Left cardiac atrium (tissue), 4 donors: ENCODE measurements at regions not wholly inside any gene's neighbourhood (a gene's known extent, or its start where the extent isn't known, plus 50 kb on each side); places are given as distances from the start of the nearest gene placed in this dataset.
A peak's percentile ranks its signal among the peaks of the same experiment; 100 is the strongest.
"Not testable (repeated sequence)": the region's sequence is repeated elsewhere in the genome, so short reads cannot be mapped to it uniquely, and the experiment has no call there.

Experiments
- ATAC-seq, 2 donors: fragments of 200-7000 bp; cut with Tn5 transposase; one replicate each; pipeline ENCODE4 v1.9.1; 2020; ENCODE audit warnings: mild to moderate bottlenecking in 2 of 2, moderate library complexity in 2 of 2
- DNase-seq: peaks from one replicate; pipeline ENCODE4 v3.0.0-alpha.2; 2020
- intact Hi-C, 2 donors: fragments of 100-400 bp; cut with DNase I; formaldehyde crosslinking; loops; one replicate each; pipeline versions ENCODE4 v1.14.1 to v1.15.1; 2022 to 2023
- donor health status: DM: no; HTN: yes; CAD: no.
- donor health status: DM: no; HTN: yes; CAD: no; lungs with severe emphysema.
- donor health status: DM: yes; HTN: yes; CAD: no.
- donor health status: Dilated cardiomyopathy.

GRCh38 chr5:3330442-3330841 lies 265.2 kb upstream of the IRX1 start:
- intact Hi-C loops = no loop called here
- ATAC-seq = no peak
- no peak for DNase-seq

- ATAC-seq = no peak
- intact Hi-C loops = no loop called here
- no peak for DNase-seq
Observed at GRCh38 chr5:3329427-3329826, 266.2 kb upstream of the IRX1 start.

DNA sequence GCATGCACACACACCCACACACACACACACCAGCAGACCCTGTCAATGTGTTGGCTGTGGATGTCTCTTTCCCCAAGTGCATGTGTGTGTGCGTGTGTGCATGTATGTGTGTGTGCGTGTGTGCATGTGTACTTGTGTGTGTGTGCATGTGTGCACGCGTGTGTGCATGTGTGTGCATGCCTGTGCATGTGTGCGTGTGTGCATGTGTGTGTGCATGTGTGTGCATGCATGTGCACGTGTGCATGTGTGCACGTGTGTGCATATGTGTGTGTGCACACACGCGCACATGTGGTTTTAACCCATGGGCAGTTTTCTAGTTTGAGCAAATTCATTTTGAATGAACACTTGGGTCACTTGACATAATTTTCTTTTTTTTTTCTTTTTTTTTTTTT lies 268.8 kb upstream of the IRX1 start:
- no peak for ATAC-seq
- intact Hi-C loops = no loop called here
- no peak for DNase-seq

- no peak for ATAC-seq
- intact Hi-C loops = no loop called here
- DNase-seq = no peak
Observed at GRCh38 chr5:3325972-3326840, 269.4 kb upstream of the IRX1 start.

GRCh38 chr5:3325201-3325971 lies 270.2 kb upstream of the IRX1 start:
- intact Hi-C loops = no loop called here
- peak in 1 of 2 donors; percentile 32 for ATAC-seq
- DNase-seq = no peak

DNA sequence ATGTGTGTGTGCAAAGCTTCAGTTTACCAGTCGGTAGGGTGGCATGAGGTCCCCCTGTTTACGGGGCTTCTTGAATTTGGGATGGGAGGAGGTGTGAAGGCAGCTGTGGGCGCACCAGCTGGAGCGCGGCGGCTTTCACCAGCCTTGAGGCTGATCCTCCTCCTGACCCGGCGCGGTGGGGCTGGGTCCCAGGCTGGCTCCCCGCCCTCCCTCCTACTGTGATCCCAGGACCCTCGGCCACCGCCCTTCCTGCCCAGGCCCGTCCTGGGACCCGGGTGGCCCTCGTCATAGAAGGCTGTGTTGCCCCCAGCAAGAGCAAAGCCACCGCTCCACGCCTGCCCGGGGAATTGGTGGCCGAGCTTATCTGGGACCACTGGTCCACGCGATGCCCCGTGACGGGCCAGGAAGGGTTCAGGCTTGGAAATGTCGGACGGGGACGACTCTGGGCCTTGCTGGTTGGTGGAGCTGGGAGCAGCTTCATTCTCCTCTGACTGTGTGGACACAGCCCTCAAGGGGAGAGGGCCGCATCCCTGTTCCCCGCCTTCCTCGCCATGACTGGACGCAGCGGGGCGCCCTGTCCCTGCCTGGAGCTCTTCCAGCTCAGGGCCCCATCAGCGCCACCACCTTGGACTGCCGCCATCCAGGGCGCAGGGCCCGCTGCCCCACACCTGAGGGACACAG lies 271.1 kb upstream of the IRX1 start:
- intact Hi-C loops = no loop called here
- DNase-seq = no peak
- no peak for ATAC-seq

DNA sequence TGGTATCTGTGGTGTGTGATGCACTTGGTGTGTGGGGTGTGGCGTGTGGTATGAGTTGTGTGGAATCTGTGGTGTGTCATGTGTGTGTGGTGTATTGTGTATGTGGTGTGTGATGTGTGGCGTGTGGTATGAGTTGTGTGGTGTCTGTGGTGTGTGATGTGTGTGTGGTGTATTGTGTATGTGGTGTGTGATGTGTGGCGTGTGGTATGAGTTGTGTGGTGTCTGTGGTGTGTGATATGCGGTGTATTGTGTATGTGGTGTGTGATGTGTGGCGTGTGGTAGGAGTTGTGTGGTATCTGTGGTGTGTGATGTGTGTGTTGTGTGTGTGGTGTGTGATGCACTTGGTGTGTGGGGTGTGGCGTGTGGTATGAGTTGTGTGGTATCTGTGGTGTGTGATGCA lies 271.7 kb upstream of the IRX1 start:
- intact Hi-C loops, ATAC-seq, DNase-seq: not testable (repeated sequence)

DNA sequence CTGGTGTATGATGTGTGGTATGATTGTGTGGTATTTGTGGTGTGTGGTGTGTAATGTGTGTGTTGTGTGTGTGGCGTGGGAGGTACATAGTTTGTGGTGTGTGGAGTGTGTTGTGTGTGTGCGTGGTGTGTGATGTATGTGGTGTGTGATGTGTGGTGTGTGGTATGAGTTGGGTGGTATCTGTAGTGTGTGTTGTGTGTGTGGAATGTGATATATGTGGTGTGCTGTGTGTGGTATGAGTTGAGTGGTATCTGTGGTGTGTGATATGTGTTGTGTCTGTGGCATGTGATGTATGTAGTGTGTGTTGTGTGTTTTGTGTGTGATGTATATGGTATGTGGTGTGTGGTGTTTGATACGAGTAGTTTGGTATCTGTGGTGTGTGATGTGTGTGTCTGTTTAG lies 272.5 kb upstream of the IRX1 start:
- intact Hi-C loops = no loop called here
- DNase-seq (no peak), ATAC-seq (no peak)

DNA sequence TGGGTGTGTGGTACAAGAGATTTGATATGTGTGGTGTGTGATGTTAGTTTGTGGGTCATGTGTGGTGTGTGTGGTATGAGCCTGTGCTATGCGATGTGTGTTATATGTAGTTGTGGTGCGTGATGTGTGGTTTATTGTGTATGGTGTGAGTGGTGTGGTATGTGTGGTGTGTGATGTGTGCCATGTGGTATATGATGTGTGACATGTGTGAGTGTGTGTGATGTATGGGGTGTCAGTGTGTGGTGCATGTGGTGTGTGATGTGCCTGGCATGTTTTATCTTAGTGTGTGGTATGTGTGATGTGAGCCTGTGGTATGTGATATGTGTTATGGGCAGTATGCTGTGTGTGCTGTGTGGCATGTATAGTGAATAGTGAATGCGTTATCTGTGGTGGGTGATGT lies 273.0 kb upstream of the IRX1 start:
- no peak for DNase-seq
- intact Hi-C loops = no loop called here
- ATAC-seq = no peak

GRCh38 chr5:3321923-3322322 lies 273.7 kb upstream of the IRX1 start:
- intact Hi-C loops = no loop called here
- no peak for ATAC-seq
- DNase-seq = no peak

GRCh38 chr5:3321119-3321760 lies 274.4 kb upstream of the IRX1 start:
- DNase-seq = no peak
- ATAC-seq = no peak
- intact Hi-C loops = no loop called here

DNA sequence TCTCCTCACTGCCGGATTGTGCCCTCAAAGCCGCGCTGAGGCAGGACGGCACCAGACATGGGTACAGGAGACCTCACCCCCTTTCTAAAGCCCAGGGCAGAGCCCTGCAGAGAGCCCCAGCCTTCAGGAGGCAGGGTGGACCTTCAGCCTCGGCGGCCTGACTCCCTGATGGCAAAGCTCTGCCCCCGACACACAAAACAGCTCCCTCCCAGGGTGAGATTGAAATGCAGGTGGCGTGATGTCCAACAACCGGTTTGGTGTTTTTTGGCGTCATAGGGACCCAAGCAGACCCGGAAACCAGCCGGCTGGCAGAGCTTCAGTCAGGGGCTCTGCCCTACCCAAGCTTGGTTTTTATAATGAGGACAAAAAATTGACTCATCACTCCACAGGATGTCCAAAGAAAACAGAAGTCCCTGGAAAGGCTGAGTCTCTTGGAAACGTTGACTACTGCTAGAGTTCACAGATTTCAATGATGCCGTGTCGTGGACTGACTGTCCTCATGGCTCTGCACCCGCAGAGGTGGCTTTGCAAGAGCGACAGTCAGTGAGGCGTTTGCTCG lies 275.2 kb upstream of the IRX1 start:
- DNase-seq (no peak), ATAC-seq (no peak)
- intact Hi-C loops = no loop called here

- ATAC-seq (no peak), DNase-seq (no peak)
- intact Hi-C loops = no loop called here
Observed at GRCh38 chr5:3317051-3317795, 278.4 kb upstream of the IRX1 start.

DNA sequence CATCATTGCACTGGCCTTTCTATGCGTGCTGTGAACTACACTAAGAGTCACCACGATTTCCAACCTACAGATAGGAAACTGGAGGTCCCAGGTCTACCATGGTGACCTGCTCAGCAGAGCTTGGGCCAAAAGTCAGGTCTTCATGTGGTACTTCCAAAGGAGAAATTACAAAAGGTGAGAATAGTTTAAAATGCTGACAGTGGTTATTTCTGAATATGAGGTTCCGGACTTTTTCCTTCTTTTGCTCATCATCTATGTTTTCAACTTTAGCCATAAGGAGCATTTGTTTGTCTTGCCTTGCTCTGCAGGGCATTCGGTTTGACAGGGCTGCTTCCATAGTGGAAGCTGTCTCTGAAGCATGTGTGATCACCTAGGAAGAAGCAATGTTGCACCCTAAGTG lies 282.1 kb upstream of the IRX1 start:
- intact Hi-C loops = no loop called here
- no peak for DNase-seq
- ATAC-seq = no peak

- intact Hi-C loops = no loop called here
- no peak for ATAC-seq
- DNase-seq = no peak
Observed at GRCh38 chr5:3312299-3312698, 283.3 kb upstream of the IRX1 start.

DNA sequence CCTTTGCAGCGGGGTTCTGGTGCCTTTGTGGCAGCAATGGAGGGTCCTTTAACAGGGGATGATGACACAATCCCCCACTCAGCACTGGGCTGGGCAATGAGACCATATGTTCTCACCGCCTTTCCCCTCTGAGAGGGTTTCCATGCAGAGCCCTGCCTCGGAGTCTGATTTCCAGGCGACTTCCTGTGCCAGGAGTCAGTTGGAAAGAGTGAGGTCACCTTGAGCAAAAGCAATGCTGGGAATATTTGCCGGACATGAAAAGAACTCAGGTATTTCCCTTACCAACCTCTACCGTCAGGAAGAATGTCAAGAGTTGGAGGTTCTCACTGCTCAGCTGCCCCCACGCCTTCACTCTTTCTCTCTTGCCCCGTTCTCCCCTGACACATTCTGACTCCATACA lies 284.2 kb upstream of the IRX1 start:
- intact Hi-C loops = no loop called here
- ATAC-seq (no peak), DNase-seq (no peak)

GRCh38 chr5:3310541-3311261 lies 284.9 kb upstream of the IRX1 start:
- no peak for ATAC-seq
- intact Hi-C loops = no loop called here
- no peak for DNase-seq

DNA sequence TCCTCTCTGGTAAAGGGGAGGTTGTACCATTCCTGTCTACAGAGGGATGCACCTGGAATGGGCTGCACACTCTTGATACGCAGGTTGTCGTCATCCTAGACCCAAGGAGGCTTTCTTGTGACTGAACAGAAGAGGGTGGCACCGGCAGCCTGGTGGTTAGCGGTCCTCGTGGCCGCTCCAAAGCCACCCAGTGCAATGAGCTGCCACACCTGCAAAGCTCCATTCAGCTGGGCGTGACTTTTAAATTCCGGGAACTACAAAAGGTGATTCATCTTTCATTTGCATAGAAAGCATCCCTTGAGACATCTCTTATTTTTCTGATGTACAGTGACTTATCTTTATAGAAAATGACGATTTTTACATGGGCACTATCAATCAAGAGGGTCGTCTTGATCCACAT lies 286.1 kb upstream of the IRX1 start:
- ATAC-seq (no peak), DNase-seq (no peak)
- intact Hi-C loops = no loop called here
